ENCODE measurements at regions not wholly inside any gene's neighbourhood (a gene's known extent, or its start where the extent isn't known, plus 50 kb on each side); places are given as distances from the start of the nearest gene placed in this dataset.
A peak's percentile ranks its signal among the peaks of the same experiment; 100 is the strongest.
"Not testable (repeated sequence)": the region's sequence is repeated elsewhere in the genome, so short reads cannot be mapped to it uniquely, and the experiment has no call there.

DNA sequence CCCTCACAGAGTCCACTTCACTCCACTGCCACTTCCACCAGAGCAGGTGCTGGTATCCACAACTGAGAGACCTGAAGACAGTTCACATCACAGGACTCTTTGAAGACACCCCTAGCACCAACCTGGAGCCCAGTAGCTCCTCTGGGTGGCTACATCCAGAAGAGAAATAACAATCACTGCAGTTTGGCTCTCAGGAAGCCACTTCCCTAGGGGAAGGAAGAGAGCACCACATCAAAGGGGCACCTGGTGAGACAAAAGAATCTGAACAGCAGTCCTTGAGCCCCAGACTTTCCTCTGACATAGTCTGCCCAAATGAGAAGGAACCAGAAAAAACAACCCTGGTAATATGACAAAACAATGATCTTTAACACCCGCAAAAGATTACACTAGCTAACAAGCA, 113.2 kb downstream of the TENT5C start:
- H3K9ac ChIP-seq = no peak overlapping the region
- H4K20me1 ChIP-seq = no peaks in the 10 kb centered on the region
- H3K4me3 ChIP-seq = no peak overlapping the region
- H3K27ac ChIP-seq = no peak overlapping the region
- no peak overlapping the region for H3K4me2 ChIP-seq
- H3K9me3 ChIP-seq (replicated peaks in 1 of 11) = peaks cover 44 to 65% (median 54%) of the 10 kb centered on the region in 11 experiments
- 0 out of 20 replicates have a peak, but pooled peaks cover 0 to 4% (median 0%) of the 10 kb centered on the region in 10 experiments for H3K4me1 ChIP-seq
- H3K27me3 ChIP-seq = no peaks in the 10 kb centered on the region
- H3K36me3 ChIP-seq = no peaks in the 10 kb centered on the region
- TF ChIP-seq Cebpa-rat (IDR thresholded peaks at IDR 0.05) = no peak

DNA sequence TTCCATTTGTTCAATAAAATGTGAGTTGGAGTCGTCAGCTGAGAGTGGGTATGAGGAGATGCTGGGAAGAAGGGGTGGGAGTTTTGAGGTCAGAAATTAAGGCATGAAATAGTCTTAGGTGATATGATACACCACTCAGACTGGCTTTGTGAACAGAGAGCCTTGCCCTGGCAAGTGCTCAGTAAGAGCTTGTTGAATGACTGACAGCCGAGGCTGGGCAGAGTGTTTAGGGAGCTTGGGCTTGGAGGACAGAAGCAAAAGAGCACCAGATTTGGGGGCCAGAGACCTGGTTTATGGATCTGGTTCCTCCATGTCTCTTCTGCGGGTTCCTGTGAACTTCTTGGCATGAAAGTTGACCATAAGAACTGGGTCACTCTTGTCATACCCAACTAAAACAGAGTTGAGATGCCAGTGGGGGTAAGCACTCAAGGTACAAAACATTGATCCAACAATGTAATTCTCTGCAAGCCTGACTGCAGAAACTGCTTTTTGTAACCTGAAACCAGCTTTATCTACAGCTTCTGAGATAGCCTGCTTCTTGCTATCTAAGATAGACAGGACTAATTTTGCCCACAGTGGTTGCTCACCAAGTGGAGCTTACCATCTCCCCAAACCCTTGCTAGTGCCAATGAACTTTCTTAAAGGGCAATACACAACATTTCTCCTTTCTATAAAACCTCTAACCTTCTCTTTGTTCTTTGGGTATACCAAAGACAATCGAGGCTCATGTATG, 126.4 kb downstream of the TENT5C start:
- Histone ChIP-seq H3K27me3 (no peaks in the 10 kb centered on the region), H4K20me1 (no peaks in the 10 kb centered on the region), H3K4me2 (no peak overlapping the region), H3K9me3 (replicated peaks in 1 of 11) (peaks cover 9 to 19% (median 15%) of the 10 kb centered on the region in 11 experiments; a peak in 20 of 22 replicates), H3K36me3 (no peaks in the 10 kb centered on the region), H3K4me1 (peaks cover 0 to 13% (median 5%) of the 10 kb centered on the region in 10 experiments; a peak in 11 of 20 replicates), H3K27ac (no peak overlapping the region), H3K9ac (no peak overlapping the region), H3K4me3 (no peak overlapping the region)
- no peak for TF ChIP-seq Cebpa-rat (IDR thresholded peaks at IDR 0.05)

DNA sequence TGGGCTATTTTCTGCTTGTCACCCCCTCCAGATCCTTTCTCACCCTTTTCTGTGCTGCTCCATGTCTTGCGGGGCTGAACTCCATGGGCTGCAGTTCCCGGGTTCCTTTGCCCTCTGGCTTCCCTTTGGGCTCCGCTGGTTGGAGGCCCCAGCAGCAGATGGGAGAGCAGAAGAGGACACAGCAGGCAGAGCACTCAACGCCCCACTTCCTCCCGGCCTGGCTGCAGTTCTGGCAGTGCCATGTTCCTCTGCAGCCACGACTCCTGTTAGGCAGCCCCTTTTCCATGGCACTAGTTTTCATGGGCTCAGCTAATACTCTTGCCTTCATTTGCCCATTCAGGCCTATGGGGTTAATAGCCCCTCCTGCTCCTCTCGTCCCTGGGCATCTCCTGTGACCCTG, 127.1 kb downstream of the TENT5C start:
- no peak for TF ChIP-seq Cebpa-rat (IDR thresholded peaks at IDR 0.05)
- H3K4me2 ChIP-seq = no peak overlapping the region
- H3K36me3 ChIP-seq = no peaks in the 10 kb centered on the region
- peaks cover 7 to 16% (median 12%) of the 10 kb centered on the region in 11 experiments; a peak in 20 of 22 replicates for H3K9me3 ChIP-seq (replicated peaks in 1 of 11)
- peaks cover 0 to 13% (median 5%) of the 10 kb centered on the region in 10 experiments; a peak in 11 of 20 replicates for H3K4me1 ChIP-seq
- no peak overlapping the region for H3K9ac ChIP-seq
- no peaks in the 10 kb centered on the region for H3K27me3 ChIP-seq
- H3K4me3 ChIP-seq = no peak overlapping the region
- no peaks in the 10 kb centered on the region for H4K20me1 ChIP-seq
- H3K27ac ChIP-seq = no peak overlapping the region

DNA sequence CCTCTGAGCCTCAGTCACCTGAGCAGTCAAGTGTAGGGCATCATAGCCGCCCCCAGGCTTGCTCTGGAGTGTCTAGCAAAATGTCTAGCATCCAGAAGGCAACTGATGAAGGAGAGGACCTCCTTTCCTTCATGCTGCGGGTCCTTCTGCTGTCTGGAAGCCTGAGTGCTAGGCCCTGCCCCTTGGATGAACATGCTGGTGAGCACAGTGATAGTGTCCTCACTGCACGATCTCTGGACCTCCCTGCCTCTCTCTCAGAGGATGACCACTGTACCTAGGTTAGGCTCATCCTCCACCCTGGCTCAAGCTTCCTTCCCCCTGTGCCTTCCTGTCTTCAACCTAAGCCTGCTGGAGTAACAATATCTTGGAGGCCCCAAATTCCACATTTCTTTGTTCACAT, 128.6 kb downstream of the TENT5C start:
- peaks cover 0 to 2% (median 0%) of the 10 kb centered on the region in 11 experiments; a peak in 1 of 22 replicates for H3K9me3 ChIP-seq (replicated peaks in 1 of 11)
- H3K9ac ChIP-seq = no peak overlapping the region; a peak in 1 of 22 replicates
- H3K27me3 ChIP-seq = no peaks in the 10 kb centered on the region
- no peak for TF ChIP-seq Cebpa-rat (IDR thresholded peaks at IDR 0.05)
- H3K4me2 ChIP-seq = peak overlapping the region in 9 of 11 experiments; percentile 48 to 80 (median 64); a peak in 14 of 22 replicates
- no peaks in the 10 kb centered on the region for H4K20me1 ChIP-seq
- no peak overlapping the region for H3K4me3 ChIP-seq
- peaks cover 0 to 13% (median 5%) of the 10 kb centered on the region in 10 experiments; a peak in 11 of 20 replicates for H3K4me1 ChIP-seq
- no peaks in the 10 kb centered on the region for H3K36me3 ChIP-seq
- peak overlapping the region in 3 of 11 experiments; percentile 21 to 70 (median 56); a peak in 4 of 22 replicates for H3K27ac ChIP-seq

DNA sequence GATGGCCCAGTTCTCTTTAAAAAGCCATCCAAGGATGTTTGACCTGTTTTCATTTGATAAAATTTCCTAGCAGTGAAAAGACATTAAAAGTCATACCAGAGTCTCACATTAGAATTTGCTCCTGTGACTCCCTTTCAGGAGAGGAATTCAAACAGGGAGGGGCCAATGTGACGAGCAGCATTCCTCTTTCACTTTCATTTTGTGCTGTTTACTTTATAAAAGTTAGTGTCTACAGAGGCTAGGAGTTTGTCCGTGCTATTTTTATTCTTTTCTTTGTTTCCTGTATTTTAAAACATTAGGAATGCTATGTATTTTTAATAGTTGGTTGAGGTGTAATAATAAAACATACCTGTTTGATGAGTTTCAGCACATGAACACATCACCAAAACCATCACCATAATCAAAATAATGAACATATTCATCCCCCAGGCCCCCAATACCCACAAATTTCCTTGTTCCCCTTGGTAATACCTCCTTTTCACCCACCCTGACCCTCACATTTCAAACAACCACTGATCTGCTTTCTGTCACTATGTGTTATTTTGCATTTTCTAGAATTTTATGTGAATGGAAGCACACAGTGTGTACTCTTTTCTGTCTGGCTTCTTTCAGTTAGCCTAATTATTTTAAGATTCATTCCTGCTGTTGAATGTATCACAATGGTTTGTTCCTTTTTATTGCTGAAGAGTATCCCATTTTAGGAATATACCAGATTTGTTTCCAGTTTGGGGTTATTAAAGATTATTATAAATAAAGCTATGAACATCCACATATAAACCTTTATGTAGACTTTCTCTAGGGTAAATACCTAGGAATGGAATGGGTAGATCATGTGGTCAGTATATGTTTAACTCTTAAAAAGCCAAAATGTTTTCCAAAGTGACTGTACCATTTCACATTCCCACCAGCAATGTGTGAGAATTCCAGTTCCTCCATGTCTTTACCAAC, 129.5 kb downstream of the TENT5C start:
- H3K9ac ChIP-seq = peak overlapping the region in 9 of 11 experiments; percentile 9 to 64 (median 22); a peak in 10 of 22 replicates
- H3K27ac ChIP-seq = peak overlapping the region; percentile 5 to 70 (median 58); a peak in 18 of 22 replicates
- peaks cover 0 to 13% (median 5%) of the 10 kb centered on the region in 10 experiments; a peak in 11 of 20 replicates for H3K4me1 ChIP-seq
- peak overlapping the region; percentile 48 to 80 (median 64); a peak in 21 of 22 replicates for H3K4me2 ChIP-seq
- H3K9me3 ChIP-seq (replicated peaks in 1 of 11) = no peaks in the 10 kb centered on the region
- TF ChIP-seq Cebpa-rat (IDR thresholded peaks at IDR 0.05) = no peak
- no peaks in the 10 kb centered on the region for H3K27me3 ChIP-seq
- no peaks in the 10 kb centered on the region for H4K20me1 ChIP-seq
- no peaks in the 10 kb centered on the region for H3K36me3 ChIP-seq
- H3K4me3 ChIP-seq = peak overlapping the region in 9 of 10 experiments; percentile 18 to 49 (median 39); a peak in 14 of 20 replicates

DNA sequence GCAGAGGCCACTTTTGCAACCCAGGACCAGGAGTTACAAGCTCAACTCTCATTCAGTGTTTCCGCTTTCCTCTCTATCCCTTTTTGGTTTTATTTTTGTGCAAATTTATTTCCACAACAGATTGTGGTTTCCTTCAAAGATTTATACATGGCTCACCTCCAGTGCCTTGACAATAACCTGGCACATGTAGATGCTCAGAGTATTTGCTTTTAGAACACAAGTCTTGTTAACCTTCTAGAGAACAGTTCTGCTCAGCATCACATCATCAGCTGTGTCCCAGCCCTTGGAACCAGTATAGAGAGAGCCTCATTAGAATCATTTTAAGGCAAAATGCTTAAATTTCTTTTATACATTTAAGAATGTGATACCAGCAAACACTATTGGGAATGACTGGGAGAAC, 133.7 kb downstream of the TENT5C start:
- Histone ChIP-seq H3K9me3 (replicated peaks in 1 of 11) (no peaks in the 10 kb centered on the region), H3K4me2 (no peak overlapping the region), H3K36me3 (no peaks in the 10 kb centered on the region), H3K9ac (no peak overlapping the region), H3K4me3 (no peak overlapping the region), H3K4me1 (peaks cover 0 to 11% (median 3%) of the 10 kb centered on the region in 10 experiments; a peak in 11 of 20 replicates), H3K27me3 (no peaks in the 10 kb centered on the region), H4K20me1 (no peaks in the 10 kb centered on the region), H3K27ac (no peak overlapping the region)
- TF ChIP-seq Cebpa-rat (IDR thresholded peaks at IDR 0.05) = no peak

DNA sequence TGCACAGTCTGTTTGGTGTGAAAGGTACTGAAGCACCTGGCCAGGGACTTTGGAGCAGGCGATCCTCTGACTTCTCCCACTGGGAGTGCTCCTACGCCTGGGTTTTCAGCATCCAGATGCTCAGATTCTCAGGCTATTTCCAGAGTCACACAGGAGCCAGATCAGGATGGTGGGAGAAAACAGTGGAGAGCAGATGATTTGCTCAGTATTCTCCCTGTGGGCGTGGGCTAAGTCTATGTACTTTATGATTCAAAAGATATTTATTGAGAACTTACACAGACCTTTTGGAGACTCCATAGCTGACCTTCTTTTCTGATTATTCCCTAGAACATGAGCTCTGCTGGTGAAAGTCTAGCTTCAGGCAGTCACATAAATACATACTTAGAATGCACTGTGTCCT, 134.6 kb downstream of the TENT5C start:
- Histone ChIP-seq H3K9ac (no peak overlapping the region), H3K36me3 (no peaks in the 10 kb centered on the region), H3K4me3 (no peak overlapping the region), H3K4me1 (peaks cover 0 to 3% (median 0%) of the 10 kb centered on the region in 10 experiments; a peak in 5 of 20 replicates), H3K4me2 (no peak overlapping the region), H4K20me1 (no peaks in the 10 kb centered on the region), H3K27me3 (no peaks in the 10 kb centered on the region), H3K9me3 (replicated peaks in 1 of 11) (0 out of 22 replicates have a peak, but pooled peaks cover 0 to 1% (median 0%) of the 10 kb centered on the region in 11 experiments), H3K27ac (no peak overlapping the region)
- TF ChIP-seq Cebpa-rat (IDR thresholded peaks at IDR 0.05) = no peak

DNA sequence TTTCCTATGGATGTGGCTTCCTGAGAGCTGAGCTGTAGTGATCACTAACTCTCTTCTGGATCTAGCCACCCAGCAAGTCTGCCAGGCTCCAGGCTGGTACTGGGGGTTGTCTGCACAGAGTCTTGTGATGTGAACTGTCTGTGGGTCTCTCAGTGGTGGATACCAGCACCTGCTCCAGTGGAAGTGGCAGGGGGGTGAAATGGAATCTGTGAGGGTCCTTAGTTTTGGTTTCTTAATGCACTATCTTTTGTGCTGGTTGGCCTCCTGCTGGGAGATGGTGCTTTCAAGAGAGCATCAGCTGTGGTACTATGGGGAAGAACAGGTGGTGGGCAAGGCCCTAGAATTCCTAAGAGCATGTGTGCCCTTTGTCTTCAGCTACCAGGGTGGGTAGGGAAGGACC, 140.7 kb downstream of the TENT5C start:
- not testable (repeated sequence) for H3K9ac ChIP-seq, H3K36me3 ChIP-seq, H3K27ac ChIP-seq, H3K27me3 ChIP-seq, H3K4me2 ChIP-seq, H4K20me1 ChIP-seq, H3K4me3 ChIP-seq
- peaks cover 0 to 11% (median 0%) of the 10 kb centered on the region in 10 experiments; a peak in 4 of 20 replicates for H3K4me1 ChIP-seq
- peaks cover 19 to 27% (median 23%) of the 10 kb centered on the region in 11 experiments for H3K9me3 ChIP-seq (replicated peaks in 1 of 11)

DNA sequence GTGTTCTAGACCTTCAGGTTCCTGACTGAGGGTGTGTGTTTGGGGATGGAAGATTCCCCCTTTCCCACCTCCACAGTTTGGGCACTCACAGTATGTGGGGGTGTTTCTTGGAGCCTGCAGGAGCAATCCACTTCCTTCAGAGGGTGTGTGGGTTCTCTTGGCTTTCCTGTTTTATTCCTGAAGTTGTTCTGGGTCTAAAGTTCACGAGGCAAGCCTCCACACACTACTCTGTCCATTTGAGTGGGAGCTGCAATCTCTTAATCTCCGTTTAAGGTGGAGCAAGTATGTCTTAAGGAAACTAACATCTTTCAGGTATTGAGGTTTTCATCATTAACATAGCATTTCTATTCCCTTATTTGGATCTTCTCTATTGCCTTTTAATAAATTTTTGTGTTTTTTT, 141.8 kb downstream of the TENT5C start:
- Histone ChIP-seq H3K4me1 (peaks cover 0 to 16% (median 0%) of the 10 kb centered on the region in 10 experiments; a peak in 5 of 20 replicates), H3K9ac (no peak overlapping the region), H3K27ac (no peak overlapping the region), H3K4me3 (no peak overlapping the region), H3K36me3 (no peaks in the 10 kb centered on the region), H4K20me1 (no peaks in the 10 kb centered on the region), H3K4me2 (no peak overlapping the region), H3K27me3 (no peaks in the 10 kb centered on the region), H3K9me3 (replicated peaks in 1 of 11) (peaks cover 19 to 27% (median 23%) of the 10 kb centered on the region in 11 experiments)
- TF ChIP-seq Cebpa-rat (IDR thresholded peaks at IDR 0.05) = no peak
